HG03280 (cell line): ENCODE measurements at regions not wholly inside any gene's neighbourhood (a gene's known extent, or its start where the extent isn't known, plus 50 kb on each side); places are given as distances from the start of the nearest gene placed in this dataset.
"Not testable (repeated sequence)": the region's sequence is repeated elsewhere in the genome, so short reads cannot be mapped to it uniquely, and the experiment has no call there.

ENCODE experiments used
- ATAC-seq: cut with Tn5 transposase; IDR thresholded peaks from one replicate; pipeline ENCODE4 v1.9.1; 2021; ENCODE audit warnings: mild to moderate bottlenecking, moderate library complexity; ENCODE audit not compliant: unreplicated experiment

DNA sequence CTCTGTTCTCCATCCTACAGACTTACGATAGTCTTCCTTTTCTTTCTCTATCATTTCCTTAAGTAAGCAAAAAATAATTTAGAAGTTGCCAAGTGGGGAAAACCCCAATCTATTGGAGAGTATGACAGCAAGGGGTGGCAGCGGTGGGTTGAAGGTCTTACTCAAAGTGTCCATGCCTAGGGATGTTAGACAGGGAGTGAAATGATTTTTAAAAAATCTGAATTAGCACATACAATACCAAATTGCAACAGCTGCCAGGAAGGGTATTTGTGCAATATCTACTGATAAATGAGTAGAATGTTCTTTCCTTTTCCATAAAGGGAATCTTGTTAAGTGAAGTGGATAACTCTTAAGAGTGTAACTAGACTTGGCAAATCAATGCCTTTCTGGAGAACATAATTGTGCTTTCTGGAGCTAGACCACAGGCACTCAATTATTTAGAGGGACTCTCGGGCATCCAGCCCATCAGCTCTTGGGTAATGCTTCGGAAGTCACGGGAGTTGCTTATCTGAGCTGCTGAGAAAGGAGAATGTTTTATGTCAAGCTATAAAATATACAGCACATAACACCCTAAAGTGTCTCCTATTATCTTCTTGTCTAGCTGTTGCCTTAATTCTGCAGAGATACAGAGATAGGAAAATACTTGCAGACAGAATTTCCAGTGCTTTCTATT is 151.5 kb downstream of the KCNJ2 start:
- ATAC-seq = no peak

DNA sequence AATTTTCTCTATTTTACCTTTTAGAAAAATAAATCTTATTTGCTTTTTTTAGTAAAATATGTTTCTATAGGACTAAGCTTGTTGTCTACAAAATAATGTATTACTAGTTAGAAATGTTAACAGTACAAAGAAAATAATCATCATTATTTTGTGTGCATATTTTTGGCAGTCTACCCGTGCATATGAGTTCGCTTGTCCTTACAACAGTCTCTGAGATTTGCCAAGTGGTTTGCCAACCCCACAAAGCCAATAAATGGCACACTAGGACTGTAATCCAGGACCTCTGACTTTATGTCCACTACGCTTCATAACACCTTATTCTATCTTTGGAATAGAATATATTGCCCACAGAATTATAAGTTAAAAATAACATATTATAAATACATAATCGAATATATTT is 152.0 kb downstream of the KCNJ2 start:
- no peak for ATAC-seq

DNA sequence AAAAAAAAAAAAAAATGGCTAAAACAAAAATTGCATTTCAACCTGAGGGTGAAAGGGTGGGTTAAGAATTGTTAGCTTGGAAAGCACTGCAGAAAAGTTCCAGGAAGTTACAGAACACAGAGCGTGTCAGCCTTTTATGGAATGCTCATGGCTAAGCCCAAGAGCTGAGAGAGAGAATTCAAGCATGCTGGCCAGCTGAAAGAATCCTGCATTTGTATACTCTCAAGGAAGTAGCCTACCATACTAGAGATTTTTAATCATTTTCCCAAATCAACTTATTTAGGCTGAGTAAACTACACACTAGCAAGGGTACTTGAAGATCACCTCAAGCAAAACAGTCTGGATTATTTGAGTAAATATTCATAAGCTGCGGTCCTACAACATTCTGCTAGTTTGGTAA is 153.9 kb downstream of the KCNJ2 start:
- ATAC-seq = no peak

DNA sequence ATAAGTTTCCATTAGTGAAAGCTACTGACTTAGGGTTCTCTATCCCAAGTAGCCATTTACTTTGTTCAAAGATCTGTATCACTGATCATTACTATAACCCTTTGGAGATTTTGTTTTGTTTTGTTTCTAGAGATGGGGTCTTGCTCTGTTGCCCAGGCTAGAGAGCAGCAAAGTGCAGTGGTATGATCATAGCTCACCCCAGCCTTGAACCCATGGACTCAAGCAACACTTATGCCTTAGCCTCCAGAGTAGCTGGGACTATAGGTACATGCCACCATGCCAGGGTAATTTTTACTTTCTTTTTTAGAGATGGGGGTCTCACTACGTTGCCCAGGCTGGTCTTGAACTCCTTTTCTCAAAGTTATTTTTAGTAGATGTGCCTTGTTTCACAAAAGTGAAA is 154.7 kb downstream of the KCNJ2 start:
- ATAC-seq = no peak

DNA sequence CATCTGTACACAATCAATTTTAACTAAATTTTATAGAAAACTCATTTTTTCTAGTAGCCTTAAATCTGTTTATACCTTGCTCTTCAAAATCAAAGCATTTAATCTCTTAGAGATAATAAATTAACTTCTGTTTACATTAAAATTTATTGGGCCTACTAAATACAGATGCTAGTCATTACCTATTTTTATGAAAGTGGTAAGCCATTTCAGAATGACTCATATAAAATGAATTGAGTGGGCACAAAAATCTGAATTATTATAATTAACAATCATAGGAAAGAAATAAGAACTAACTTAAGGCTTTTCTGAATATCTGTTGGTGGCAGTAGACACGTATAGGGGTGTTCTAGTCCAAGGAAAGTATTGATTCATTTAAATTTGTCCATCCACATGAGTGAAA is 157.9 kb downstream of the KCNJ2 start:
- ATAC-seq = no peak

DNA sequence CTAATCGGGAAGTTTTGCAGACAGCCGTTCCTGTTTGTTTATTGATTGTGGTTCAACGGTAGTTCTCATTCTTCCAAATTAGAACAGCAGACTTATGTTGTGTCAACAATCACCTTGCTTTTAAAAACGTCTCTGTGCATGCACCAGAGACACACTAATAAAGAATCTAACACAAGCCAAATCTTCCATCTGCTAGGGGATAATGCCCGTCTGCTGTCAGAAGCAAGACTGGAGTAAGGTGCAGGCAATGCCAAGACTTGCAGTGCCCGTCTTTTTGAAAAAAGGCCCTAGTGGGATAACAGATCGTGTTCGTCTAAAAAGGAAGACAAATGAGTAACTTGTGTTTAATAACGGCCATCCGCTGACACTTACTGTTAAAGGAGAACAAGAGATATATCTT is 158.4 kb downstream of the KCNJ2 start:
- ATAC-seq = no peak

DNA sequence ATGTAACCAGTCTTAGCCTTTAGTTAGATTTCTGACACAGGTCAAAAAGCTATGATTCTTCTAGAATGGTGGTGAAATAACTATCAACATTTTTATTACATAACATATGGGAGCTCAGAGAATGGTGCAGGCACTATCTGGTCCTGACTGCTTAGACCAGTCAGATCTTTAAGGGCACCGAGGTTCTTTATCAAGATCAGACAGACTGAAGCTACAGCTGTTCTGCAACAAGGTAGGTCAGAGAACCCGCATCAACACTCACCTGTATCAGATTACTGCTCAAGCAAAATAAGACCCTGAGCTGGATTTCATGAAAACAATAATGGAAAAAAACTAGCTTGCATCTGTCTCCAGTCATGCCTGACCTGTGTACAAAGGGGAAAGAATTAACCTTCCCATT is 160.4 kb downstream of the KCNJ2 start:
- ATAC-seq = no peak

DNA sequence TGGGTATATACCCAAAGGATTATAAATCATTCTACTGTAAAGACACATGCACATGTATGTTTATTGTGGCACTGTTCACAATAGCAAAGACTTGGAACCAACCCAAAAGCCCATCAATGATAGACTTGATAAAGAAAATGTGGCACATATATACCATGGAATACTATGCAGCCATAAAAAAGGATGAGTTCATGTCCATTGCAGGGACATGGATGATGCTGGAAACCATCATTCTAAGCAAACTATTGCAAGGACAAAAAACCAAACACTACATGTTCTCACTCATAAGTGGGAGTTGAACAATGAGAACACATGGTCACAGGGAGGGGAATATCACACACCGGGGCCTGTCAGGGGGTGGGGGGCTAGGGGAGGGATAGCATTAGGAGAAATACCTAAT is 161.7 kb downstream of the KCNJ2 start:
- ATAC-seq = not testable (repeated sequence)

DNA sequence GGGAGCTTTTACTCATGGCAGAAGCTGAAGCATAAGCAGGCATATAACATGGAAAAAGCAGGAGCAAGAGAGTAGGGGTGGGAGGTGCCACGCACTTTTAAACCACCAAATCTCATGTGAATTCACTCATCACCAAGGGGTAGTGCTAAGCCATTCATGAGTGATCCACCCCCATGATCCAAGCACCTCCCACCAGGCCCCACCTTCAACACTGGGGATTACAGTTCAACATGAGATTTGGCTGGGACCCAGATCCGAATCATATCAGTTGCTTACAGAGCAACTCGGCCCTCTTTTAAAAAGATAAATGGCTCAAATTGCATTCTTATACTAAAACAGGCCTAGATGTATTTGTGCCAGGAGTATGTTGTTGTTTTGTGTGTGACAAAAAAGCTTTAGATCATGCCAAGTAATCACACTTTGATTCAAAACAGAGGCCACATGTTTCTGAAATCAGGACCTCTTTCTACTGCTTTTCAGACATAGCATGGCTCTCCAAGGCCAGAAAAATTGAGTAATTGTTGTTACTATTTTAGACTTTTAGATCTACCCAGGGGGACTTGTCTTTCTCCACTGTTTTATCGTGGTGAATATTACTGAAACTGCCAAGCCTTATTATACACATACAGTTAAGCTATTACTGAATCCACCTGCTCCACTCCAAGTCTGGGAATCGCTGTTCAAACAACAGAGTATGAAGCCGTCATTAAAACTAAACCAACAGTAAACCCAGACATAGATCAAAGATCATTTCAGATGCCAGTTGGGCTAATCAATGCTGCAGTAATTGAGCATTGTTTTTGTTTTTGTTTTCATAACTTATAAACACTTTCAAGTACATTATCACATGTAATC is 163.3 kb downstream of the KCNJ2 start:
- ATAC-seq = no peak

DNA sequence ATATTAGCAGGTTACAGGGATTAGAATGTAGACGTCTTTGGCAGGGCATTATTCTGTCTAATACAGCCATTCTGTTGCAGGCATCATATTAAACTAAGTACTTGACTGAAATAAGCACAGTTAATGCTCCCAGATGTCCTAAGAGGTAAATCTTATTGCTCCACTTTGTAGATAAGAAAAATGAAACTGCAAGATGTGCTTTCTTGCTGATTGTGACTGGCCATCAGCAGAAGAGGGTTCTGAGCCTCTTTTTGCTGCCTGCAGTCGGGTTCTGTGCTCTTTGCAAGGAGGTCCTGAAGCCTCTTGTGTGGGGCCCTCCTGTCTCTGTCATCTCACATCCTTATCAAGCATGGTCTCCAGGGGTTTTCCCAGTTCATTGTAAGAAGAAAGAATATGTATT is 167.1 kb downstream of the KCNJ2 start:
- no peak for ATAC-seq

DNA sequence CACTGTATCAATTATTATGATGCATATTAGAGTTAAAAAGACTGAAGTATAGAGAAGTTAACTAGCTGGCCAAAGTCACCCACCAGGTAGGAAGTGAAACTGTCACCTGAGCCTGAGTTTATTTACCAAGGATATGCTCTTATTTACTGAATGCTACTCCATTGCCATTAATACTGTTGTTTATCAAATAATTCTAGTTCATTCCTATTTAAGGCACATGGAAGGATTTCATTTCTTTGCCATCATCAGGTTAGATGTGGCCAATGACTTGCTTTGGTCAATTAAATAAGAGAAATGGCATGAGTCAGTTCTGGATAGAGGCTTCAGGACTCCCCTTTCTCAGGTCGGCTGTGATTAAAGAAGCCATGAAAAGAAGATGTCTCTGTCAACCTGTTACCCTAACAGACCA is 169.6 kb downstream of the KCNJ2 start:
- ATAC-seq = no peak

DNA sequence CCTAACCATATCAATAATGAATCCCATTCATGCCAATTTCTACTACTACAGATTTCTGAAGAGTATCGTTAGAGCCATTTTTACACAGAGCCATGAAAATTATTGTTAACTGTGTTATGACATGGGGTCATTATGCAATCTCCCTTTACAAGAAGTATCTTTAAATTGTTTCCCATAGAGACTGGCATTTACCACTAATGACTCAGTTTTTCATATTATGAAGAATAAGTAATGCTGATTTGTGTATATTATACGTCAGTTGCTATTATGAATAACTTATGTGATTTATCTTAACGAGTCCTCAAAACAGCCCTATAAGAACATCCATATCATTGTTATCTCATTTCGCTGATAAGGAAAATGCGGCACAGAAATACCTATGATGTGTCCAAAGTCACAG is 173.8 kb downstream of the KCNJ2 start:
- no peak for ATAC-seq

DNA sequence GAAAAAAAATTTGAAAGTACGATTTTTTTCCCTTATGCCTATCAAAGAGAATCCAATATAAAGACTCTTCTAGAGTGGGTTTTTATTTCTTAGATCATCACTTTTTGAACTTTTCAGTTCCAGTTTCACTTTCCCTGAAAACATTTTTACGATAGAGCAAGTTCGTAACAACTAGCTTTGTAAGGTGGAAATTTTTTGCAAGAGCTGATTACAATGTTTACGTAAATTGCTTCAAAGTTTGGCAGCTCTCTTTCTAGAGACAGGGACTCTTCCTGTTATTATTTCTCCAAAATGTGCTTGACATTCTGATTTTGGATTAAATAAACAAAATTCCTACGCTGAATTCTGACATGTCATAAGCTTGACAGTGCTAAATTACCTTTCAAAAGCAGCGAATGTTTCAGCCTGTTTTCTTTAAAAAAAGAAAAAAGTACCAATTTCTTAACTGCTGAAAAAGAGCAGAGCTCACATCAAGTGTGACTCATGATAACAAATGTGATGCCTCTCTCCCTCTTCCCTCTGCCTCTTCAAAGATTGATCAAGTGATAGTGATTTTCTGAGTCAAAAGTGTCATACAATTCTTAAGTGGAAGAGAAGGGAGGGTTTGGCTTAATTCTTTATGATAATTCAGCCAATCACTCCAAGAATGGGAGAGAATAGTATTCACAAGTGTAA is 175.2 kb downstream of the KCNJ2 start:
- no peak for ATAC-seq

DNA sequence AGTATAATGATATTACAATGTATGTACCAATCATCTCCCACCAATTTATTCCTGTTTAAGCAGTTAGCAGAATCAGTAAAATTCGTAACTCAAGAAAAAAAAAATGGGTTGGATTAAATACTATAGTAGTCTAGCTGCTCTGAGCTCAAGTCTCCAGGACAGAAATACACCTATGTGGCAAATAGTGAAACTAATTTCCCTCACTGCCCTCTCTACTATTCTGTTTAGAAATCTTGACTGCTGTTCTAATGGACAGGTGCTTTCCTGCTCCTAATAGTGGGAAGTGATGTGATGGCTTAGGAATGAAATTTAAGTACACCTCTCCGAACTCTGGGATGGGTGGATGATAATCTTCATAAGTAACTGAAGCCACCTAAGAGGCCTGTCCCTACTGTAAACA is 175.7 kb downstream of the KCNJ2 start:
- no peak for ATAC-seq

DNA sequence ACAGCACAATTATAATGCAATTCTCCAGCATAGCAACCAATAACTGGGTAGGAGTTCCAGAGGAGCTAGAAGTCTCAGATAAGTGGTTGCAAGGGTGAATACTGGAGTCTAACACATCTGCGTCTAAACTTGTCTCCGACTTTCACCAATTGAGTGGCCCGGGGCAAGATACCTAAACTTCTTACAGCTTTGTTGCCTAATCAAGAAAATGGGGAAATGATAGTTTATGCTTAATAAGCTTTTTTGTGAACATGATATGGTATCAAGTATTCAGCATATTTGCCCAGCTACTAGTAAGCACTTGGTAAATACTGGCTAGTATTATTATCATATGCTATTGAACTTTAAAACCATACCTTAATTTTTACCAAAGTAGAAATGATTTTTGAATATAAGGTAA is 183.5 kb downstream of the KCNJ2 start:
- ATAC-seq = no peak

DNA sequence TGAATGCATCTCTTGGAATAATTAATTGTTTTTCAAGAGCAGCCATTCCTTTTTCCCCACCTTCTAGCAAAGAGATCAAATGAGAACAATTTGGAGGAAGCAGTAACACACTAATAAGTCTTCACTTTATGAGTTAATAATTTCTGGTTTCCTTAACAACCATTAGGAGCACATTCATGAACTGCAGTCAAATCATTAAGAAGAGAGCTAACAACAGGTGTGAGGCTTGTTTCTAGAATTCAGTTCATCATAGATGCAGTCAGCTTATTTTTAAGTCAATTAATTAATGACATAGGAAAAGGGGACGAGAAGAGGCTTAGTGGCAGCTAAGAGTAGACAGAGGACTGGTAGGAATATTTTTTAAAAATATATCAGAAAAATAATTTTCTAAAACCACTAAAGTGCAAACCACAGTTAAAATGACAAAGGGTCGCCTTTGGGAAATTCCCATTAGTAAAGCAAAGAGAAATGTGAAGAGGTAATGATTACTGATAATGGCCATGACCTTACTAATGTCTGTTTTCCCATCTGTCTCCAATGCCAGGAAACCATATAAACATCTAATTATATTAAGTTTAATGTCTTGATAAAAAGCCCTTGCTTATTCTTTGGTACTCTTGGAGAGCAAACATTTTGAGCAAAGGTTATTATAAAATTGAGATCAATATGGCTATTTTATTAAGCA is 184.2 kb downstream of the KCNJ2 start:
- ATAC-seq = no peak

DNA sequence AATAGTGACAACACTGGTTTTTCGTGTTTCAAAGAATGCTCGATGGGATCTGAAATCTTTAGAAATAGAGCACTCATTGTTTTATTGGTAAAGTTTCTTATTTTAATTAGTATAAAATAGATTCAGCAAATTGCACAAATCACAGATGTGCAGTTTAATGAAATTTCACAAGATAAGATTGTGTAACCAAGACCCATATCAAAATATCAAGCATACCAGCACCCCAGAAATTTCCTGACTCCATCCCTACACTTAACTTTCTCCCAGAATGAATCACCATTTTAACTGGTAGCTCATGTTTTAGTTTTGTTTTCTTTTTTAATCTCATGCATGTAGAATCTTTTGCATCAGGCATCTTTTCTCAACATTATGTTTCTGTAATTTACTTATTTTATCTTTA is 185.9 kb downstream of the KCNJ2 start:
- no peak for ATAC-seq

DNA sequence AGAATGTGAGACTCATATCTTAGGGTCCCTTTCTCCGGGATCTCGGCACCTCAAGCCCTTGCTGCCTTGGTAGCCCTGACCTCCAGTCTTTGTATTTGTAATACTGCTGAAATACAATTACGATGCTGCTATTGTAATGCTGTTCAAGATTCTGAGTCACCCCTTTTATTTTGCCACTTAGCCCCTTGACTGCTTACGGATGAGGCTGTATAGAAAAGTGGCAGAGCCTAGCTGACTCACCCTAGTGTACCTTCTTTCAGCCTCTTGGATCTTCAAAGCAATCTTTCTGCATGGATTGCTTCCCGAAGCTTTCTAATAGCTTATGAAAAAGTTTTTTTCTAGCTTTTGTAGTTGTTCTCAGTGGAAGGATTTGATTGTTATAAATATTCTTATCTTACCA is 187.9 kb downstream of the KCNJ2 start:
- no peak for ATAC-seq

DNA sequence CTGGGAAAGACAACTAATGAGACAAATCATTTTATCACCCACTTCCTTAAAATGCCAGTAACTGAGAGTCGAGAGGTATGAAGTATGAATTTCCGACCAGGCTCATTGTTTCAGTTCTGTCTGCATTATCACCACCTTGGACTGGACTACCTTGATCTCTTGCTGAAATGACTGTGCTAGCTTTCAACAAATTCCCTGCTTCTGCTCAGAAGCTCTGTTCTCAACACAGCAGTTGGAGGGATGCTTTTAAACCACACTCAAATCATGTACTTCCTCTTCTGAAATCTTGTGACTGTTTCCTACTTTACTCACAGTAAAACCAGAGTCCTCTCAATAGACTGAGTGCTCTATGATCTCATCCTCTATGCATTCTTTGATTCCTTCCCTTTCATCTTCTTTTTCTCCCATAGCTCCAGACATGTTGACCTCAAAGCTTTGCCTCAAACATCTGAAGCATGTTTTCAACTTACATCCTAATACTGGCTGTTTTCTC is 195.8 kb downstream of the KCNJ2 start:
- peak; percentile 78 for ATAC-seq

DNA sequence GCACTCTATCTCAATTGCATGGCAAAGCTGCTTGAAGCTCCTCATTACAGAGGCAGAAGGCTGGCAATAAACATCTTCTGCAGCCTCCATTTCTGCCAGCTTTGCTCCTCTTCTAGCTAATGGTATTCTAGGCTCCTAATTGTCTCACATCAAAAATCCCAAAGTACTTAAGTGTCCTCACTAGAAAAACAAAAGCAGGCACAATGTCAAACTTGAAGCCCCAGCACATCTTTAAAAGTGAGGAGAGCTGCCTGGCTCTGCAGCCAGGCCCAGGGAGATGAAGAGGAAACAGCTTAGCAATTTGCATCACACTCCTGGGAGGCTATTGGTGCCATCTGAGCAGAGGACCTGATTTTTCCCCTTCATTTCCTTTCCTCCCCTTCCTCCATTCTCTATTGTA is 197.1 kb downstream of the KCNJ2 start:
- no peak for ATAC-seq

DNA sequence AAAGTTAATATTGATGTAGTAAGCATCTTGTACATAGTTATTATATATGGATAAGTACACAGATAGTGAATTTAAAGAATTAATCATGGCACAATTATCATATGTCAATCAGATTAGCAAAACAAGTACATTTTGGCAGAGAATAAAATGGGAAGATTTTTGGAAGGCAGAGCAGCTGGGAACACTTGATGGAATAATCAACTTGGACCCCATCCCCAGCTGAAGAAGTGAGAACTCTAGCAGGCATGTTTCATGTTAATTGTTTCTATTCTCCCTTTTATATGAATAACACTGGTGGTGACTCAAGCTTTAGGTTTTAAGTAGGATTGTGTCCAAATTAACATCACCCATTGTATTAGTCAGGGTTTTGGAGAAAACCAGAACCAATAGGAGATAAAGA is 198.7 kb downstream of the KCNJ2 start:
- ATAC-seq = no peak
